Breast epithelium (tissue), 3 donors: ENCODE measurements at regions not wholly inside any gene's neighbourhood (a gene's known extent, or its start where the extent isn't known, plus 50 kb on each side); places are given as distances from the start of the nearest gene placed in this dataset.

Source experiments
- POLR2A ChIP-seq: fragments of 450-650 bp; IDR thresholded peaks from one replicate; pipeline ENCODE4 v1.6.1; 2016; ENCODE audit warnings: antibody characterized with exemption, mild to moderate bottlenecking, moderate library complexity
- POLR2AphosphoS5 ChIP-seq, 3 donors: sonication (generic); formaldehyde crosslinking; IDR thresholded peaks; one replicate each; pipeline ENCODE4 v1.6.1; 2017; ENCODE audit warnings: antibody characterized with exemption in 3 of 3
- TF ChIP-seq, protein P1 (sequence below), 3 donors: fragments of 450-650 bp; IDR thresholded peaks; one replicate each; pipeline ENCODE4 v1.5.1; 2016 to 2017; ENCODE audit warnings: antibody characterized with exemption in 3 of 3, mild to moderate bottlenecking in 3 of 3, moderate library complexity in 3 of 3

DNA sequence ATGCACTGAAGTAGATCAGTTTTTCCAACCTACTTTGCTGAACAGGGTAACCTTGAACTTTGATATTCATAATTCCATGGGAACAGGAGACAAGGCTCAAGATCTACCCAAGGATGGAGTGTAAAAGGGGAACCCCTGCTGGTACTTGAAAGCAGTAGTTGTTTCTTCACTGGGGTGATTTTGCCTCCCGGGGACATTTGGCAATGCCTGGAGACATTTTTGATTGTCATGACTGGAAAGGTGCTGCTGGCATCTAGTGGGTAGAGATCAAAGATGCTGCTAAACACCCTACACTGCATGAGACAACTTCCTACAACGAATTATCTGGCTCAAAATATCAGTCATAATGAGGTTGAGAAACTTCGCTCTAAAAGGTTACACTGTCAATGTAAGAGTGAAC lies 214.8 kb upstream of the CTBP2 start:
- TF ChIP-seq, protein P1, sequence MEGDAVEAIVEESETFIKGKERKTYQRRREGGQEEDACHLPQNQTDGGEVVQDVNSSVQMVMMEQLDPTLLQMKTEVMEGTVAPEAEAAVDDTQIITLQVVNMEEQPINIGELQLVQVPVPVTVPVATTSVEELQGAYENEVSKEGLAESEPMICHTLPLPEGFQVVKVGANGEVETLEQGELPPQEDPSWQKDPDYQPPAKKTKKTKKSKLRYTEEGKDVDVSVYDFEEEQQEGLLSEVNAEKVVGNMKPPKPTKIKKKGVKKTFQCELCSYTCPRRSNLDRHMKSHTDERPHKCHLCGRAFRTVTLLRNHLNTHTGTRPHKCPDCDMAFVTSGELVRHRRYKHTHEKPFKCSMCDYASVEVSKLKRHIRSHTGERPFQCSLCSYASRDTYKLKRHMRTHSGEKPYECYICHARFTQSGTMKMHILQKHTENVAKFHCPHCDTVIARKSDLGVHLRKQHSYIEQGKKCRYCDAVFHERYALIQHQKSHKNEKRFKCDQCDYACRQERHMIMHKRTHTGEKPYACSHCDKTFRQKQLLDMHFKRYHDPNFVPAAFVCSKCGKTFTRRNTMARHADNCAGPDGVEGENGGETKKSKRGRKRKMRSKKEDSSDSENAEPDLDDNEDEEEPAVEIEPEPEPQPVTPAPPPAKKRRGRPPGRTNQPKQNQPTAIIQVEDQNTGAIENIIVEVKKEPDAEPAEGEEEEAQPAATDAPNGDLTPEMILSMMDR (IDR thresholded peaks at IDR 0.05), result no peak
- TF ChIP-seq POLR2AphosphoS5 (IDR thresholded peaks at IDR 0.05) (no peak), POLR2A (no peak)
